OCI-LY3 (cell line): ENCODE measurements at regions not wholly inside any gene's neighbourhood (a gene's known extent, or its start where the extent isn't known, plus 50 kb on each side); places are given as distances from the start of the nearest gene placed in this dataset.
"Not testable (repeated sequence)": the region's sequence is repeated elsewhere in the genome, so short reads cannot be mapped to it uniquely, and the experiment has no call there.

Experiments
- CTCF ChIP-seq: fragments of 200-600, 300-600 bp; sonication (generic); IDR thresholded peaks from 2 replicates; pipeline ENCODE4 v1.5.1; 2014; ENCODE audit warnings: antibody characterized with exemption, low read length, low read depth
- EZH2phosphoT487 ChIP-seq: fragments of 200-600 bp; shearing (Covaris generic); IDR thresholded peaks from 2 replicates; pipeline ENCODE4 v1.6.1; 2018; ENCODE audit warnings: antibody characterized with exemption, mixed run types, low read depth

GRCh38 chr1:146317785-146318184, 89.0 kb upstream of the NOTCH2NLA start:
- TF ChIP-seq CTCF, EZH2phosphoT487: not testable (repeated sequence)
